A673 (cell line): ENCODE measurements at regions not wholly inside any gene's neighbourhood (a gene's known extent, or its start where the extent isn't known, plus 50 kb on each side); places are given as distances from the start of the nearest gene placed in this dataset.

ENCODE experiments used
- BruUV-seq: library from RNA; stranded (reverse); fragments of 400-500 nt; replicated peaks from 2 replicates; lab custom pipeline; 2021; lab: Mats Ljungman, UMichigan
- CTCF ChIA-PET: fragments of 300-600 bp; sonication (Branson Sonifier 250); formaldehyde crosslinking; loops from one replicate; lab custom pipeline; 2022; ENCODE audit warnings: antibody characterized with exemption; lab: Charles Lee
- POLR2A ChIA-PET: fragments of 300-600 bp; sonication (Branson Sonifier 250); formaldehyde crosslinking; loops from one replicate; lab custom pipeline; 2022; ENCODE audit warnings: antibody characterized with exemption; ENCODE audit not compliant: low non-redundant PET; lab: Charles Lee
- DNase-seq: peaks from one replicate; pipeline ENCODE4 v3.0.0-alpha.2; 2015; ENCODE audit warnings: low spot score
- H3K27ac ChIP-seq: fragments of 200-600 bp; sonication (generic); 2 replicates; pipeline ENCODE4 v1.5.1; 2016; ENCODE audit warnings: mixed run types, low read depth, mild to moderate bottlenecking, mixed read lengths, antibody characterized with exemption, low read length; ENCODE audit not compliant: poor library complexity, severe bottlenecking
- H3K27me3 ChIP-seq: fragments of 200-600 bp; sonication (generic); replicated peaks from 2 replicates; pipeline ENCODE4 v1.6.1; 2017; ENCODE audit warnings: mixed run types, low read depth, mild to moderate bottlenecking, mixed read lengths, antibody characterized with exemption, low read length; ENCODE audit not compliant: insufficient read depth, poor library complexity
- H3K36me3 ChIP-seq: fragments of 200-600 bp; sonication (generic); 2 replicates; pipeline ENCODE4 v1.6.1; 2016; ENCODE audit warnings: mixed run types, mild to moderate bottlenecking, mixed read lengths, antibody characterized with exemption, low read length; ENCODE audit not compliant: insufficient read depth, poor library complexity, severe bottlenecking
- H3K4me1 ChIP-seq: fragments of 200-600 bp; sonication (generic); 2 replicates; pipeline ENCODE4 v1.6.1; 2017; ENCODE audit warnings: mixed run types, mild to moderate bottlenecking, mixed read lengths, antibody characterized with exemption, low read length; ENCODE audit not compliant: insufficient read depth, poor library complexity, severe bottlenecking
- H3K4me3 ChIP-seq: fragments of 200-600 bp; sonication (generic); 2 replicates; pipeline ENCODE4 v1.5.1; 2016; ENCODE audit warnings: low read depth, mixed run types, mild to moderate bottlenecking, mixed read lengths, low read length; ENCODE audit not compliant: poor library complexity, severe bottlenecking
- H3K9me3 ChIP-seq: fragments of 200-600 bp; sonication (generic); 2 replicates; pipeline ENCODE4 v1.6.1; 2016; ENCODE audit warnings: mixed run types, low read depth, mild to moderate bottlenecking, mixed read lengths, antibody characterized with exemption, low read length; ENCODE audit not compliant: poor library complexity, severe bottlenecking
- EZH2 ChIP-seq: fragments of 200-600 bp; sonication (generic); IDR thresholded peaks from 2 replicates; pipeline ENCODE4 v1.6.1; 2017; ENCODE audit warnings: borderline replicate concordance, low read depth, mild to moderate bottlenecking, mixed read lengths, antibody characterized with exemption, low read length; ENCODE audit not compliant: poor library complexity, severe bottlenecking
- intact Hi-C: fragments of 100-400 bp; cut with micrococcal nuclease; formaldehyde crosslinking; loops from one replicate; pipeline ENCODE4 v1.10.0; 2022; ENCODE audit not compliant: unreplicated experiment
- TF ChIP-seq, protein P1 (sequence below): fragments of 300-800, 200-600 bp; sonication (generic); conservative IDR thresholded peaks from 2 replicates; pipeline ENCODE4 v1.5.1; 2017; ENCODE audit warnings: low read depth, mild to moderate bottlenecking, antibody characterized with exemption, low read length, moderate library complexity, mixed read lengths

- Histone ChIP-seq H3K27ac (no peak overlapping the region), H3K4me1 (no peaks in the 10 kb centered on the region), H3K27me3 (no peaks in the 10 kb centered on the region), H3K4me3 (no peak overlapping the region), H3K9me3 (no peaks in the 10 kb centered on the region), H3K36me3 (no peaks in the 10 kb centered on the region)
- BruUV-seq: no TSS peak
- ChIA-PET POLR2A (no interaction called here), CTCF (no interaction called here)
- intact Hi-C loops: no loop called here
- DNase-seq: no peak
- no peak for TF ChIP-seq EZH2
- TF ChIP-seq, protein P1, sequence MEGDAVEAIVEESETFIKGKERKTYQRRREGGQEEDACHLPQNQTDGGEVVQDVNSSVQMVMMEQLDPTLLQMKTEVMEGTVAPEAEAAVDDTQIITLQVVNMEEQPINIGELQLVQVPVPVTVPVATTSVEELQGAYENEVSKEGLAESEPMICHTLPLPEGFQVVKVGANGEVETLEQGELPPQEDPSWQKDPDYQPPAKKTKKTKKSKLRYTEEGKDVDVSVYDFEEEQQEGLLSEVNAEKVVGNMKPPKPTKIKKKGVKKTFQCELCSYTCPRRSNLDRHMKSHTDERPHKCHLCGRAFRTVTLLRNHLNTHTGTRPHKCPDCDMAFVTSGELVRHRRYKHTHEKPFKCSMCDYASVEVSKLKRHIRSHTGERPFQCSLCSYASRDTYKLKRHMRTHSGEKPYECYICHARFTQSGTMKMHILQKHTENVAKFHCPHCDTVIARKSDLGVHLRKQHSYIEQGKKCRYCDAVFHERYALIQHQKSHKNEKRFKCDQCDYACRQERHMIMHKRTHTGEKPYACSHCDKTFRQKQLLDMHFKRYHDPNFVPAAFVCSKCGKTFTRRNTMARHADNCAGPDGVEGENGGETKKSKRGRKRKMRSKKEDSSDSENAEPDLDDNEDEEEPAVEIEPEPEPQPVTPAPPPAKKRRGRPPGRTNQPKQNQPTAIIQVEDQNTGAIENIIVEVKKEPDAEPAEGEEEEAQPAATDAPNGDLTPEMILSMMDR: no peak
These were observed 59.9 kb upstream of the RNU6-1 start for GRCh38 chr15:67899596-67900283.

DNA sequence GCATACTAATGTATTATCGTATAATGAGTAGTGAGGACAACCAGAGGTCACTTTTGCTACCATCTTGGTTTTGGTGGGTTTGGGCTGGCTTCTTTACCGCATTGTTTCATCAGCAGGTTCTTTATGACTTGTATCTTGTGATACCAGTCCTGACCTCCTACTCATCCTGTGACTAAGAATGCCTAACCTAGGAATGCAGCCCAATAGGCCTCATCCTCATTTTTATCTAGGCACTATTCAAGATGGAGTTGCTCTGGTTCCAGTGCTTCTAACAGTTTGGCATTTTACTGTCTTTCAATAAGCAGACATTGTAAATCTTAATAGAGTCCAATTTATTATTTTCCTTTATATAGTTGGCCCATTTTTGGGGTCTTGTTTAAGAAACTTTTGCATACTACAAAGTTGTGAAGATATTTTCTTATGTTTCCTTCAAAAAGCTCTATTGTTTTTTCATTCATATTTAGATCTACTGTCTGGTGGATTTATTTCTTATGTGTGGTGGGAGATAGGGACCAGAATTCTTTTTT lies 60.8 kb upstream of the RNU6-1 start:
- intact Hi-C loops: no loop called here
- CTCF ChIA-PET: no interaction called here
- POLR2A ChIA-PET: no interaction called here
- Histone ChIP-seq H3K27me3 (no peaks in the 10 kb centered on the region), H3K27ac (no peak overlapping the region), H3K4me1 (no peaks in the 10 kb centered on the region), H3K36me3 (no peaks in the 10 kb centered on the region), H3K9me3 (no peaks in the 10 kb centered on the region), H3K4me3 (no peak overlapping the region)
- no peak for DNase-seq
- TF ChIP-seq EZH2: no peak
- TF ChIP-seq, protein P1: no peak
- BruUV-seq: no TSS peak

DNA sequence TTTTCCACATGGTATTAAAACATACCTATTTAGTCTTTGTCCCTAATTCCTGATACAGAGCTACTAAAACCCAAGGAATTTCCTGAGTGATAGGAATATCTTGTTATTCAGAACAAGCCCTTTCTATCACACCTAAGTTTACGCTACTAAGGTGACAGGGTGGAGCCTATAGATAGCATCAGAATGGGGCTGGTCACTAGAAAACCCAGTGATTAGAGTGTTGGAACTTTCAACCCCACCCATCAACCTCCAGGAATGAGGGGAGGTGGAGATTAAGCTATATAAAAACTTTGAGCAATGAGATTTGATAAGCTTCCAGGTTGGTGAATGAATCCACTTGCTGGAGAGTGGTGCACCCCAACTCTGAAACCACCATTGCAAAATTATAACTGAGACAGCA lies 62.1 kb upstream of the RNU6-1 start:
- Histone ChIP-seq H3K4me3 (no peak overlapping the region), H3K9me3 (no peaks in the 10 kb centered on the region), H3K36me3 (no peaks in the 10 kb centered on the region), H3K4me1 (no peaks in the 10 kb centered on the region), H3K27ac (no peak overlapping the region), H3K27me3 (no peaks in the 10 kb centered on the region)
- TF ChIP-seq, protein P1: no peak
- TF ChIP-seq EZH2: no peak
- POLR2A ChIA-PET: no interaction called here
- CTCF ChIA-PET: no interaction called here
- intact Hi-C loops: no loop called here
- no TSS peak for BruUV-seq
- no peak for DNase-seq
